ENCODE measurements at regions not wholly inside any gene's neighbourhood (a gene's known extent, or its start where the extent isn't known, plus 50 kb on each side); places are given as distances from the start of the nearest gene placed in this dataset.

DNA sequence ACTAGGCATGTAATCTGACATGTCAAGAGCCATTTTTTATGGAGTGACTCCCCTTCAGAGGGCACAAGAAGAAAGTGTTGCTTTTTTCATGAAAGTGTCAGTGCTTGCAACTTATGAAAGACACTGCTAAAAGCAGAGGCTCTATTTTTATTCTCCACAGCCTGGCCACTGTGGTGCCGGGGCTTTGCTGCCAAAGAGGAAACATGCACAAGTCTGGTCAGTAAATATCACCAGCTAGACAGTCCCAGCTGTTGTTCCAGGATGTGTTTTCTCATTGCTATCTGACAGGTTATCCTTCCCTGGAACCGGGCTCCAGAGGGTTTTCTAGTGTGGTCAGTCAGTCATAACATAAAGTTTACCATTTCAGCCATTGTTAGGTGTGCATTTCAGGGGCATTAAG is 180.7 kb upstream of the PITRM1 start (continued):
- TF ChIP-seq PATZ1 (CRISPR knock-in tag; IDR thresholded peaks at IDR 0.05; ENCODE audit: borderline replicate concordance) (no peak), ZC3H10 (CRISPR knock-in tag; IDR thresholded peaks at IDR 0.05) (no peak), ZFP3 (CRISPR knock-in tag; IDR thresholded peaks at IDR 0.05) (no peak), TCF4 (CRISPR knock-in tag; IDR thresholded peaks at IDR 0.05; ENCODE audit: borderline replicate concordance) (no peak), RARB (CRISPR knock-in tag; IDR thresholded peaks at IDR 0.05) (no peak), ZNF70 (CRISPR knock-in tag; IDR thresholded peaks at IDR 0.05) (no peak), ZNF565 (CRISPR knock-in tag; conservative IDR thresholded peaks at IDR 0.05; ENCODE audit: low read depth) (no peak), ZNF8 (CRISPR knock-in tag; IDR thresholded peaks at IDR 0.05) (no peak)
- TF ChIP-seq, protein P1, sequence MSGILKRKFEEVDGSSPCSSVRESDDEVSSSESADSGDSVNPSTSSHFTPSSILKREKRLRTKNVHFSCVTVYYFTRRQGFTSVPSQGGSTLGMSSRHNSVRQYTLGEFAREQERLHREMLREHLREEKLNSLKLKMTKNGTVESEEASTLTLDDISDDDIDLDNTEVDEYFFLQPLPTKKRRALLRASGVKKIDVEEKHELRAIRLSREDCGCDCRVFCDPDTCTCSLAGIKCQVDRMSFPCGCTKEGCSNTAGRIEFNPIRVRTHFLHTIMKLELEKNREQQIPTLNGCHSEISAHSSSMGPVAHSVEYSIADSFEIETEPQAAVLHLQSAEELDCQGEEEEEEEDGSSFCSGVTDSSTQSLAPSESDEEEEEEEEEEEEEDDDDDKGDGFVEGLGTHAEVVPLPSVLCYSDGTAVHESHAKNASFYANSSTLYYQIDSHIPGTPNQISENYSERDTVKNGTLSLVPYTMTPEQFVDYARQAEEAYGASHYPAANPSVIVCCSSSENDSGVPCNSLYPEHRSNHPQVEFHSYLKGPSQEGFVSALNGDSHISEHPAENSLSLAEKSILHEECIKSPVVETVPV (CRISPR knock-in tag; IDR thresholded peaks at IDR 0.05) = no peak

- no peak for ATAC-seq
- TF ChIP-seq GLIS3 (CRISPR knock-in tag; IDR thresholded peaks at IDR 0.05) (no peak), ZNF70 (CRISPR knock-in tag; IDR thresholded peaks at IDR 0.05) (no peak), ISL1 (CRISPR knock-in tag; IDR thresholded peaks at IDR 0.05) (no peak), TOX (CRISPR knock-in tag; IDR thresholded peaks at IDR 0.05; ENCODE audit: borderline replicate concordance) (no peak), PPARA (CRISPR knock-in tag; IDR thresholded peaks at IDR 0.05; ENCODE audit: borderline replicate concordance) (no peak), ZC3H10 (CRISPR knock-in tag; IDR thresholded peaks at IDR 0.05) (no peak), ARNTL (CRISPR knock-in tag; IDR thresholded peaks at IDR 0.05; ENCODE audit: borderline replicate concordance, low read depth) (no peak), ZFP30 (CRISPR knock-in tag; IDR thresholded peaks at IDR 0.05) (no peak), ZNF8 (CRISPR knock-in tag; IDR thresholded peaks at IDR 0.05) (no peak), RARB (CRISPR knock-in tag; IDR thresholded peaks at IDR 0.05) (no peak), ESRRG (CRISPR knock-in tag; IDR thresholded peaks at IDR 0.05) (no peak)
- TF ChIP-seq, protein P1 (CRISPR knock-in tag; IDR thresholded peaks at IDR 0.05) = no peak
Measured at GRCh38 chr10:3350617-3351258, 178.2 kb upstream of the PITRM1 start.

- ATAC-seq = no peak
- no peak for TF ChIP-seq ESRRG (CRISPR knock-in tag; IDR thresholded peaks at IDR 0.05)
- TF ChIP-seq, protein P1 (CRISPR knock-in tag; IDR thresholded peaks at IDR 0.05) = no peak
- TF ChIP-seq ZFP3 (CRISPR knock-in tag; IDR thresholded peaks at IDR 0.05) = no peak
- no peak for TF ChIP-seq OSR1 (CRISPR knock-in tag; IDR thresholded peaks at IDR 0.05)
- TF ChIP-seq ZC3H10 (CRISPR knock-in tag; IDR thresholded peaks at IDR 0.05) = no peak
- TF ChIP-seq CSDC2 (CRISPR knock-in tag; IDR thresholded peaks at IDR 0.05) = no peak
- TF ChIP-seq PPARA (CRISPR knock-in tag; IDR thresholded peaks at IDR 0.05; ENCODE audit: borderline replicate concordance) = no peak
- TF ChIP-seq, protein P2, sequence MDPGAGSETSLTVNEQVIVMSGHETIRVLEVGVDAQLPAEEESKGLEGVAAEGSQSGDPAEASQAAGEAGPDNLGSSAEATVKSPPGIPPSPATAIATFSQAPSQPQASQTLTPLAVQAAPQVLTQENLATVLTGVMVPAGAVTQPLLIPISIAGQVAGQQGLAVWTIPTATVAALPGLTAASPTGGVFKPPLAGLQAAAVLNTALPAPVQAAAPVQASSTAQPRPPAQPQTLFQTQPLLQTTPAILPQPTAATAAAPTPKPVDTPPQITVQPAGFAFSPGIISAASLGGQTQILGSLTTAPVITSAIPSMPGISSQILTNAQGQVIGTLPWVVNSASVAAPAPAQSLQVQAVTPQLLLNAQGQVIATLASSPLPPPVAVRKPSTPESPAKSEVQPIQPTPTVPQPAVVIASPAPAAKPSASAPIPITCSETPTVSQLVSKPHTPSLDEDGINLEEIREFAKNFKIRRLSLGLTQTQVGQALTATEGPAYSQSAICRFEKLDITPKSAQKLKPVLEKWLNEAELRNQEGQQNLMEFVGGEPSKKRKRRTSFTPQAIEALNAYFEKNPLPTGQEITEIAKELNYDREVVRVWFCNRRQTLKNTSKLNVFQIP (CRISPR knock-in tag; IDR thresholded peaks at IDR 0.05; ENCODE audit: borderline replicate concordance, low read depth) = no peak
Measured at GRCh38 chr10:3350205-3350604, 177.6 kb upstream of the PITRM1 start.

- ATAC-seq = no peak
- TF ChIP-seq CSDC2 (CRISPR knock-in tag; IDR thresholded peaks at IDR 0.05) (no peak), OSR1 (CRISPR knock-in tag; IDR thresholded peaks at IDR 0.05) (no peak), TCF4 (CRISPR knock-in tag; IDR thresholded peaks at IDR 0.05; ENCODE audit: borderline replicate concordance) (no peak), PATZ1 (CRISPR knock-in tag; IDR thresholded peaks at IDR 0.05; ENCODE audit: borderline replicate concordance) (no peak), ZNF565 (CRISPR knock-in tag; conservative IDR thresholded peaks at IDR 0.05; ENCODE audit: low read depth) (no peak), TOX (CRISPR knock-in tag; IDR thresholded peaks at IDR 0.05; ENCODE audit: borderline replicate concordance) (no peak)
- TF ChIP-seq, protein P1 (CRISPR knock-in tag; IDR thresholded peaks at IDR 0.05) = no peak
- TF ChIP-seq, protein P2 (CRISPR knock-in tag; IDR thresholded peaks at IDR 0.05; ENCODE audit: borderline replicate concordance, low read depth) = no peak
Measured at GRCh38 chr10:3348564-3348963, 176.0 kb upstream of the PITRM1 start.
